RPMI8226 (cell line): ENCODE measurements at regions not wholly inside any gene's neighbourhood (a gene's known extent, or its start where the extent isn't known, plus 50 kb on each side); places are given as distances from the start of the nearest gene placed in this dataset.
"Not testable (repeated sequence)": the region's sequence is repeated elsewhere in the genome, so short reads cannot be mapped to it uniquely, and the experiment has no call there.

ENCODE experiments used
- DNase-seq: peaks from one replicate; pipeline ENCODE4 v3.0.0-alpha.2; 2015

- DNase-seq = no peak
Measured at GRCh38 chr16:5214466-5214865, 116.9 kb upstream of the EEF2KMT start.

DNA sequence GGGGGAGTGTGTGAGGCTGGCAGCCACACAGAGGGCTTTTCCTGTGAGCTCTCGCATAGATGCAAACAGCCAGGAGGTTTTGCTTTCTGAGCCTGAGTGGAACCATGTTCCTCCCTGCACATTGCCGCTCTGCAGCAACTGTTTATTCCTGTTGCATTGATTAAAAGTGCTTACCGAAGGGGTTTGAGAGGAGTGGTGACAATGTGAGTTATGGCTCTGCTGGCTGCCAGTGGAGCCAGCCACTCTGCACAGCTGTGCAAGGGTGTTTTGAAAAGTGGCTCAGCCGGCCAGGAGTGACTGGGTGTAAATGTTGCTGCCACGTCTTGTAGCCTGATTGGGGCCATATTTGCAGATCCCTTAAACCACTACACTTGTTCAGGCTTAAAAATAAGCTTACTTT lies 114.9 kb upstream of the EEF2KMT start:
- DNase-seq = peak; percentile 17

DNA sequence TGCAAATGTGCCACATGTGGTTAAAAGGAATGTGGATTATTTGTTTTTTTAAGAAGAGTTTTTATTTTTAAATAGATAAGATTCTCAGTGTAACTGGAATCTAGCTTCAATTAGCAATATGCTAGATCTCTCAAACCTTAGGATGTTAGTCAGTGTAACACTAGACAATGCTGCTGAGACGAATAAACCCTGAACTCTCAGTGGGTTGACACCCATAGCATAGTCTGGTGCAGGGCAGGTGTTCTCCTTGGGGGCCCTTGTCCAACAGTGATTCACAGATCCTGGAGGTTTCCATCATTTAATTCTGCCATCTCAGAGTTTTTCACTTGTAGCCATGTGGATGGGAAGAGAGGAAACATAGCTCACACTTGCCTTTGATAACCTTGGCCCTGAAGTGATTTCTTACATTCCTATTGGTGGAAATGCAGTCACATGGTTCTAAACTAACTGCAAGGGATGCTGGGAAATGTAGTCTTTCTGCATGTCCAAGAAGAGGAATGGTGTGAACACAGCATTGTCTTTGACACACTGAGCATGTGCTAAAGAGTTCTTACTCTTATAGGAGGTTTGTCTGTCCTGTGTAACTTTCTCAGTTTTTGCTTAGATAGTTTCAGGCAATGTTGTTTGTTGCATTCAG lies 110.4 kb upstream of the EEF2KMT start:
- peak; percentile 41 for DNase-seq

- no peak for DNase-seq
Measured at GRCh38 chr16:5207001-5207523, 109.5 kb upstream of the EEF2KMT start.

DNA sequence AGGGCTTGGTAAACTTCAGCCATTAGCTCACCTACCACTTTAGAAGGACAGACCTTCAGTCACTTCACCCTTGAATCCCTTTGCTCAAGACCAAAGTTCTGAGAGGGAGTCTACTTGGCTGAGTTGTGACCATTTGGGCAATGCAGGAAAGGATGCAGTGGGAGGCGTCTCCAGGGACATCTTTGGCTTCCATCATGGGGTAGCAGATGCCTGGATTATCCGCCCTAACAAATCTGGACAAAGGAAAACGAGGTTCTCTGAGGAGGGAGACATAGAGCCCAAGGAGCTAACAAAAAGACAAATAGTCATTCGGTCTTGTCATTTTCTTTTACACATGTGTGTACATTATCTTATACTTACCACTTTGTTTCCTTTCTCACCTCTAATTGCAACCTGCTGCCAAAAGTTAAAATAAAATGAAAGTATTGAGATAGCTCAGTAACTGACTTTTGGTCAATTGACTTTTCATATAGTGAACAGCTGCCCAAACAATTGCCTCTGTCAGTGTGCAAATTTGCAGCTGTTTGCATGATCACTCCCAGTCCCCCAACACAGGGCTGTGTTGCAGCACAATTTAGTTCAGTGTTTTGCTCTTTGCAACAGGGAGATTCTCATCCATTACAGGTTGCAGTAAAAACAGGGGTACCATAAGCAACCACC lies 108.9 kb upstream of the EEF2KMT start:
- DNase-seq = no peak

- no peak for DNase-seq
Measured at GRCh38 chr16:5205361-5206040, 107.9 kb upstream of the EEF2KMT start.

DNA sequence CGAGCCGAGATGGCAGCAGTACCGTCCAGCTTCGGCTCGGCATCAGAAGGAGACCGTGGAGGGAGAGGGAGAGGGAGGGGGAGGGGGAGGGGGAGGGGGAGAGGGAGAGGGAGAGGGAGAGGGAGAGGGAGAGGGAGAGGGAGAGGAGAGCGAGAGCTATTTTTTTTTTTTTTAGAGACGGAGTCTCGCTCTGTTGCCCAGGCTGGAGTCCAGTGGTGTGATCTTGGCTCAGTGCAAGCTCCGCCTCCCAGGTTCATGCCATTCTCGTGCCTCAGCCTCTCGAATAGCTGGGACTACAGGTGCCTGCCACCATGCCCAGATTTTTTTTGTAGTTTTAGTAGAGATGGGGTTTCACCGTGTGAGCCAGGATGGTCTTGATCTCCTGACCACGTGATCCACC lies 106.1 kb upstream of the EEF2KMT start:
- not testable (repeated sequence) for DNase-seq

GRCh38 chr16:5200123-5200522 lies 102.5 kb upstream of the EEF2KMT start:
- DNase-seq = no peak

- no peak for DNase-seq
Measured at GRCh38 chr16:5196204-5196603, 98.6 kb upstream of the EEF2KMT start.

- DNase-seq = peak; percentile 21
Measured at GRCh38 chr16:5193861-5194260, 96.3 kb upstream of the EEF2KMT start.

DNA sequence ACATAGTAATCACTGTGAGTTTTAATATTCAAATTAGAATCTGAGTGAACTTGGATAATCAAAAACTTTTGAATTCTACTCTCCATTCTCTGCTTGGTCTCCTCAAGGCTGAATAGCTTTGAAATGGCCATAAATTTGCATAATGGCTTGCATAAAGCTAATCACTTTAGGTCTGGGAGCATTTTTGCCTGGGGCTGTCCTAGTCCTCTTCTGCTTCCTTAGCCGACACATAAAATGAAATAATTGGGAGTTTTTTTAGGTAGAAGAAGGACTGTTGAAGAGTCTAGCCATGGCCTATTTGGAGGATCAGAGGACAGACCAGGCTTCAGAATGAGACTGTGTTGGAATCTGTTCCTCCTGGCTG lies 91.4 kb upstream of the EEF2KMT start:
- no peak for DNase-seq

GRCh38 chr16:5188318-5188988 lies 90.9 kb upstream of the EEF2KMT start:
- no peak for DNase-seq

- no peak for DNase-seq
Measured at GRCh38 chr16:5187402-5187952, 89.9 kb upstream of the EEF2KMT start.

- DNase-seq = no peak
Measured at GRCh38 chr16:5186381-5186903, 88.8 kb upstream of the EEF2KMT start.

GRCh38 chr16:5176505-5176904 lies 78.9 kb upstream of the EEF2KMT start:
- DNase-seq = peak; percentile 31

DNA sequence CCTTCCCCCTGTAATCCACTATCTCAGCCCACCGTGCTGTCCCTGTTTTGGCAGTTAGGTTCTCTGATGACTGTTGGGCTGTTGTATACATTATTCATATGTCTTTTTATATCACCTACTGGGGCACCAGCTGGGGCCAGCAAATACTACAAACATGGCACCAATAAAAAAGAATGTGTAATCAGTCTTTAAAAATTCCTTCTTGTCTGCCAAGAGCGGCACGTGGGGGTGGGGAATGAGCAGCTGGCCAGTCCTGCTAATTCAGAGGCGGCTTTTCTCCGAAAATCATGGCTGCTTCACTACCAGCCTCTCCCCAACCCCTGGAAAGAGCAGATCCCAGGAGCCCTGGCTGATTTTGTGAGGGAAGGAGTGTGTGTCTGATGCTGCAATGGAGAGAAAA lies 77.7 kb upstream of the EEF2KMT start:
- DNase-seq = no peak

- no peak for DNase-seq
Measured at GRCh38 chr16:5166486-5166885, 68.9 kb upstream of the EEF2KMT start.

- DNase-seq = not testable (repeated sequence)
Measured at GRCh38 chr16:5165429-5165828, 67.8 kb upstream of the EEF2KMT start.

GRCh38 chr16:5162801-5163200 lies 65.2 kb upstream of the EEF2KMT start:
- not testable (repeated sequence) for DNase-seq

- DNase-seq = not testable (repeated sequence)
Measured at GRCh38 chr16:5161888-5162287, 64.3 kb upstream of the EEF2KMT start.

- not testable (repeated sequence) for DNase-seq
Measured at GRCh38 chr16:5160010-5160409, 62.4 kb upstream of the EEF2KMT start.

DNA sequence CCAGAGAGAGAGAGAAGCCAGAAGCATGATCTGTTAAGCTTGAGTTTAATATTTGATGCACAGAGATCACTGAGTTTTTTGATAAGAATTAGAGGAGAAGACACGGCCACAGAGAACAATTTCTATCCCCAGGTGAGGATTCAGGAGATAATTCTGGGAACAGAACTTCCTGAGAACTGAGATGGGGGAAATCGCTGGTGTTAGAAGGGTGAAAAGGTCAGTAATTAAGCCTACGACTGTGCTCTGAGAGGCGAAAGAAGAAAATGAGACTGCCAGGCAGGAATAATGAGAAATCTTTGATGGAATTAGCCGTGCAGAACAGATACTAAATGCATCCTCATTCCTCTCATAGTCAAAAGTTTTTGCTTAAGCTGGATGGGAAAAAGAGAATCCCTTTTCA lies 61.9 kb upstream of the EEF2KMT start:
- not testable (repeated sequence) for DNase-seq

- DNase-seq = no peak
Measured at GRCh38 chr16:5158494-5158893, 60.9 kb upstream of the EEF2KMT start.
